Adrenal gland (tissue), 9 donors: ENCODE measurements at regions not wholly inside any gene's neighbourhood (a gene's known extent, or its start where the extent isn't known, plus 50 kb on each side); places are given as distances from the start of the nearest gene placed in this dataset.

Experiments
- DNase-seq, 7 donors: peaks; one replicate each; pipeline ENCODE4 v3.0.0-alpha.2; 2019 to 2020
- H3K27ac ChIP-seq, 5 donors: fragments of 200-600 bp; sonication (generic) in 4 of 5; 1 replicate in 3 of 5; 2 replicates in 2 of 5; pipeline versions ENCODE4 v1.5.1 to v1.8.0; 2016 to 2020; ENCODE audit warnings: mild to moderate bottlenecking in 1 of 5
- H3K27me3 ChIP-seq: fragments of 200-600 bp; 2 replicates; pipeline ENCODE4 v1.8.0; 2021
- H3K36me3 ChIP-seq, 2 donors: fragments of 200-600 bp; replicated peaks in 1 of 2; 1 replicate in 1 of 2; 2 replicates in 1 of 2; pipeline versions ENCODE4 v1.5.1 to v1.8.0; 2018 to 2022
- H3K4me1 ChIP-seq, 2 donors: fragments of 200-600 bp; replicated peaks in 1 of 2; 1 replicate in 1 of 2; 2 replicates in 1 of 2; pipeline versions ENCODE4 v1.5.1 to v1.8.0; 2018 to 2021
- H3K4me3 ChIP-seq, 4 donors: fragments of 200-600 bp; sonication (generic) in 3 of 4; one replicate each; pipeline ENCODE4 v1.5.1; 2016 to 2018
- H3K9me3 ChIP-seq, 3 donors: fragments of 200-600 bp; sonication (generic) in 1 of 3; replicated peaks in 1 of 3; 1 replicate in 2 of 3; 2 replicates in 1 of 3; pipeline versions ENCODE4 v1.5.1 to v1.8.0; 2016 to 2021
- POLR2A ChIP-seq, 2 donors: fragments of 450-650 bp; IDR thresholded peaks; one replicate each; pipeline ENCODE4 v1.6.1; 2017; ENCODE audit warnings: antibody characterized with exemption in 2 of 2, mild to moderate bottlenecking in 2 of 2, moderate library complexity in 1 of 2
- WGBS, 4 donors: extraction: QIAGEN DNeasy Blood & Tissue Kit in 2 of 4; methylation state at CpG; one replicate each; pipeline versions ENCODE4 v1.1.5 to v1.1.7; 2013 to 2017; 5-methylcytosine and 5-hydroxymethylcytosine counted together
- intact Hi-C, 2 donors: fragments of 100-400 bp; cut with DNase I; formaldehyde crosslinking; loops; one replicate each; pipeline versions ENCODE4 v1.14.1 to v1.15.0; 2022 to 2023
- TF ChIP-seq, protein P1 (sequence below), 6 experiments: fragments of 450-650 bp in 4 of 6; fragments of 200-600 bp in 2 of 6; sonication (generic) in 1 of 6; IDR thresholded peaks; 1 replicate in 5 of 6; 2 replicates in 1 of 6; pipeline versions ENCODE4 v1.5.1 to v1.8.0; 2016 to 2021; ENCODE audit warnings: antibody characterized with exemption in 6 of 6, mild to moderate bottlenecking in 2 of 6, moderate library complexity in 1 of 6
- donor health status: healthy with polysubstance abuse.
- donor health status: Bipolar disorder and iron deficiency.
- donor health status: DM: yes; HTN: yes; CAD: no.
- donor health status: DM: no; HTN: no; CAD: no.
- donor health status: DM: no; HTN: no; CAD: no.

DNA sequence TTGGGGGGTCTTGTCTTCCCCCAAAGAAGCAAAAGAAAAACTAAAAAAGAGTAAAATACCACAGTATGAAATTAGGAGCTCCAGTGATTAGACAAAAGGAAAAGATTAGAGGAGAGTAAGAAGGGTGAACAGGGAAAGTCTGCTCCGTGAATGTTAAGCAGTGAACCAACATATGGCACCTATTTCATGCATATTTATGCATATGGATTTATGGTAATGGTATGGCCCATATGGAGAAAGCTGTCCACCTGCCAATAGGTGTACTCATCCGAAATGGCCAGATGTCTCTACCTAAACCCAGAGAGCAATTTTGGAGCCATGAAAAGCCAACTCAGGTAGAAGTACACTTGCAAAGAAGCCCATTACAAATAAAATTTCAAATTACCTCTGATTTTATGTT lies 404.0 kb upstream of the RAB6C start:
- DNase-seq = no peak
- Histone ChIP-seq H3K36me3 (no peaks in the 10 kb centered on the region), H3K4me3 (no peak overlapping the region), H3K4me1 (no peaks in the 10 kb centered on the region), H3K27me3 (no peaks in the 10 kb centered on the region), H3K27ac (no peak overlapping the region), H3K9me3 (no peaks in the 10 kb centered on the region)
- 67 to 81% (median 75%) methylated on average over 2 of the region's 2 CpGs for WGBS, 4 donors
- intact Hi-C loops = no loop called here
- TF ChIP-seq POLR2A (IDR thresholded peaks at IDR 0.05) = no peak
- TF ChIP-seq, protein P1, sequence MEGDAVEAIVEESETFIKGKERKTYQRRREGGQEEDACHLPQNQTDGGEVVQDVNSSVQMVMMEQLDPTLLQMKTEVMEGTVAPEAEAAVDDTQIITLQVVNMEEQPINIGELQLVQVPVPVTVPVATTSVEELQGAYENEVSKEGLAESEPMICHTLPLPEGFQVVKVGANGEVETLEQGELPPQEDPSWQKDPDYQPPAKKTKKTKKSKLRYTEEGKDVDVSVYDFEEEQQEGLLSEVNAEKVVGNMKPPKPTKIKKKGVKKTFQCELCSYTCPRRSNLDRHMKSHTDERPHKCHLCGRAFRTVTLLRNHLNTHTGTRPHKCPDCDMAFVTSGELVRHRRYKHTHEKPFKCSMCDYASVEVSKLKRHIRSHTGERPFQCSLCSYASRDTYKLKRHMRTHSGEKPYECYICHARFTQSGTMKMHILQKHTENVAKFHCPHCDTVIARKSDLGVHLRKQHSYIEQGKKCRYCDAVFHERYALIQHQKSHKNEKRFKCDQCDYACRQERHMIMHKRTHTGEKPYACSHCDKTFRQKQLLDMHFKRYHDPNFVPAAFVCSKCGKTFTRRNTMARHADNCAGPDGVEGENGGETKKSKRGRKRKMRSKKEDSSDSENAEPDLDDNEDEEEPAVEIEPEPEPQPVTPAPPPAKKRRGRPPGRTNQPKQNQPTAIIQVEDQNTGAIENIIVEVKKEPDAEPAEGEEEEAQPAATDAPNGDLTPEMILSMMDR (IDR thresholded peaks at IDR 0.05) = no peak

DNA sequence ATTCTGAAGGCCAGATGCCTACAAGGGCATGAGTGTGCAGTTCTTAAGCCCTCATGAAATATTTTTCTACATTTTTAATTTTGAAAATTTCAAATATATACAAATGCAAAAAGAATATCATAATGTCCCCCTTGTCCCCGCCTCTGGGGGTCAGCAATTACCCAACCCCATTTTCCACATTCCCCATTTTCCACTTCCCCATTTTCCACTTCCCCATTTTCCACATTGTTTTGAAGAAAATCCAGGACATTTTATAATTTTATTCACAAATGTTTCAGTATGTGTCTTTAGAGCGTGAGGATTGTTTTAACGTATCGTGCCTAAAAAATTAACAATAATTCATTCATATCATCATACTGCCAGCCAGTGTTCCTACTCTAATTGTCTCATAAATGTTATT lies 403.6 kb upstream of the RAB6C start:
- H3K27ac ChIP-seq = no peak overlapping the region
- intact Hi-C loops = no loop called here
- no peaks in the 10 kb centered on the region for H3K27me3 ChIP-seq
- TF ChIP-seq, protein P1 (IDR thresholded peaks at IDR 0.05) = no peak
- TF ChIP-seq POLR2A (IDR thresholded peaks at IDR 0.05) = no peak
- H3K4me3 ChIP-seq = no peak overlapping the region
- no peaks in the 10 kb centered on the region for H3K9me3 ChIP-seq
- H3K4me1 ChIP-seq = no peaks in the 10 kb centered on the region
- 60 to 74% (median 69%) methylated on average over 4 of the region's 4 CpGs for WGBS, 4 donors
- DNase-seq = no peak
- H3K36me3 ChIP-seq = no peaks in the 10 kb centered on the region

DNA sequence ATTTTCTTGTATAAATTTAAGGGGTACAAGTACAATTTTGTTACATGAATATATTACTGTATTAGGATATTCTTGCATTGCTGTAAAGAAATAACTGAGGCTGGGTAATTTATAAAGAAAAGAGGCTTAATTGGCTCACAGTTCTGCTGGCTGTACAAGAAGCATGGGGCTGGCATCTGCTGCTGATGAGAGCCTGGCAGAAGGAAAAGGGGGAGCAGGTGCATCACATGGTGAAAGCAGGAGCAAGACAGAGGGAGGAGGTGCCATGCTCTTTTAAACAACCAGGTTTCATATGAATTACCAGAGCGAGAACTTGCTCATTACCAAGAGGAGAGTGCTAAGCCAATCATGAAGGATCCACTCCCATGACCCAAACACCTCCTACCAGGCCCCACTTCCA lies 399.5 kb upstream of the RAB6C start:
- no peaks in the 10 kb centered on the region for H3K27me3 ChIP-seq
- H3K4me1 ChIP-seq = no peaks in the 10 kb centered on the region
- no peak overlapping the region for H3K27ac ChIP-seq
- no peak for DNase-seq
- TF ChIP-seq POLR2A (IDR thresholded peaks at IDR 0.05) = no peak
- TF ChIP-seq, protein P1 (IDR thresholded peaks at IDR 0.05) = no peak
- intact Hi-C loops = no loop called here
- H3K4me3 ChIP-seq = no peak overlapping the region
- no peaks in the 10 kb centered on the region for H3K9me3 ChIP-seq
- H3K36me3 ChIP-seq = no peaks in the 10 kb centered on the region
- 90 to 100% (median 93%) methylated on average over 1 of the region's 1 CpG for WGBS, 4 donors

DNA sequence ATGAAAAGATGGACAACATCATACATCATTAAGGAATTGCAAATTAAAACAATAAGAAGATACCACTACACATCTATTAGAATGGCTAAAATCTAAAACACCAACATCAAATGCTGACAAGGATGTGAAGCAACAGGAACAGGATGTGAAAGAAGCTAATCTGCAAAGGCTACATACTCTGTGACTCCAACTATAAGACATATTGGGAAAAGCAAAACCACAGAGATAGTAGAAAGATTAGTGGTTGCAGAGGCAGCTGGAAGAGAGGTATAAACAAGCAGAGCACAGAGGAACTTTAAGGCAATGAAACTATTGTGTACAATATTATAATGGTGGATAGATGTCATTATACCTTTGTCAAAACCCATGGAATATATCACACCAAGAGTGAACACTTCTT lies 393.7 kb upstream of the RAB6C start:
- H3K27me3 ChIP-seq = peaks cover 4% of the 10 kb centered on the region
- H3K36me3 ChIP-seq = no peaks in the 10 kb centered on the region
- H3K4me1 ChIP-seq = no peaks in the 10 kb centered on the region
- H3K27ac ChIP-seq = no peak overlapping the region
- no peak for DNase-seq
- no peaks in the 10 kb centered on the region for H3K9me3 ChIP-seq
- intact Hi-C loops = no loop called here
- no peak overlapping the region for H3K4me3 ChIP-seq
- TF ChIP-seq, protein P1 (IDR thresholded peaks at IDR 0.05) = no peak
- no peak for TF ChIP-seq POLR2A (IDR thresholded peaks at IDR 0.05)
